H9 (cell line): ENCODE measurements at regions not wholly inside any gene's neighbourhood (a gene's known extent, or its start where the extent isn't known, plus 50 kb on each side); places are given as distances from the start of the nearest gene placed in this dataset.

Experiments
- DNase-seq: peaks from one replicate; pipeline ENCODE4 v3.0.0-alpha.2; 2017
- H2AFZ ChIP-seq: one replicate; pipeline ENCODE4 v1.6.1; 2013; ENCODE audit warnings: mild to moderate bottlenecking, low read length, control low read depth, moderate library complexity
- H2AK5ac ChIP-seq: 2 replicates; pipeline ENCODE4 v1.6.1; 2013; ENCODE audit warnings: low read length, control low read depth, mixed read lengths; ENCODE audit not compliant: insufficient read length
- H2BK120ac ChIP-seq: one replicate; pipeline ENCODE4 v1.6.1; 2013; ENCODE audit warnings: low read depth, mild to moderate bottlenecking, low read length, control low read depth, inconsistent platforms; ENCODE audit not compliant: poor library complexity, severe bottlenecking
- H2BK12ac ChIP-seq: 2 replicates; pipeline ENCODE4 v1.6.1; 2013; ENCODE audit warnings: low read length, control low read depth, mixed read lengths, low read depth; ENCODE audit not compliant: insufficient read length
- H2BK15ac ChIP-seq: 2 replicates; pipeline ENCODE4 v1.6.1; 2013; ENCODE audit warnings: low read depth, low read length, control low read depth
- H2BK20ac ChIP-seq: one replicate; pipeline ENCODE4 v1.6.1; 2013; ENCODE audit warnings: low read depth, mild to moderate bottlenecking, low read length, control low read depth, inconsistent platforms; ENCODE audit not compliant: poor library complexity, severe bottlenecking
- H2BK5ac ChIP-seq: 2 replicates; pipeline ENCODE4 v1.6.1; 2013; ENCODE audit warnings: low read length, control low read depth, mixed read lengths; ENCODE audit not compliant: insufficient read length
- H3K14ac ChIP-seq: 2 replicates; pipeline ENCODE4 v1.6.1; 2013; ENCODE audit warnings: low read length, control low read depth; ENCODE audit not compliant: insufficient read depth
- H3K18ac ChIP-seq: 2 replicates; pipeline ENCODE4 v1.6.1; 2013; ENCODE audit warnings: low read depth, mild to moderate bottlenecking, mixed read lengths, low read length, control low read depth; ENCODE audit not compliant: insufficient read length
- H3K23ac ChIP-seq: 2 replicates; pipeline ENCODE4 v1.6.1; 2013; ENCODE audit warnings: low read length, control low read depth, mixed read lengths, low read depth; ENCODE audit not compliant: insufficient read length
- H3K23me2 ChIP-seq: 2 replicates; pipeline ENCODE4 v1.6.1; 2013; ENCODE audit warnings: low read depth, mild to moderate bottlenecking, mixed read lengths, low read length, control low read depth; ENCODE audit not compliant: insufficient read length, poor library complexity, severe bottlenecking
- H3K27ac ChIP-seq: 2 replicates; pipeline ENCODE4 v1.5.1; 2013; ENCODE audit warnings: low read length, control low read depth, mixed read lengths, low read depth; ENCODE audit not compliant: insufficient read length
- H3K27me3 ChIP-seq: 2 replicates; pipeline ENCODE4 v1.6.1; 2013; ENCODE audit warnings: low read length, control low read depth, inconsistent platforms; ENCODE audit not compliant: insufficient read depth
- H3K4ac ChIP-seq: 2 replicates; pipeline ENCODE4 v1.6.1; 2013; ENCODE audit warnings: low read depth, mild to moderate bottlenecking, control low read depth, inconsistent platforms, low read length, moderate library complexity
- H3K4me1 ChIP-seq: 2 replicates; pipeline ENCODE4 v1.6.1; 2013; ENCODE audit warnings: low read length, control low read depth, inconsistent platforms; ENCODE audit not compliant: insufficient read depth
- H3K4me2 ChIP-seq: 2 replicates; pipeline ENCODE4 v1.6.1; 2013; ENCODE audit warnings: low read length, control low read depth, mixed read lengths; ENCODE audit not compliant: insufficient read length, insufficient read depth
- H3K56ac ChIP-seq: 2 replicates; pipeline ENCODE4 v1.6.1; 2013; ENCODE audit warnings: low read depth, mild to moderate bottlenecking, mixed read lengths, low read length, control low read depth; ENCODE audit not compliant: insufficient read length
- H3K79me1 ChIP-seq: 2 replicates; pipeline ENCODE4 v1.6.1; 2013; ENCODE audit warnings: low read depth, mild to moderate bottlenecking, moderate library complexity, low read length, control low read depth, inconsistent platforms; ENCODE audit not compliant: insufficient read depth, poor library complexity, severe bottlenecking
- H3K79me2 ChIP-seq: 2 replicates; pipeline ENCODE4 v1.6.1; 2013; ENCODE audit warnings: low read length, control low read depth, inconsistent platforms; ENCODE audit not compliant: insufficient read depth
- H3K9ac ChIP-seq: 2 replicates; pipeline ENCODE4 v1.6.1; 2013; ENCODE audit warnings: low read length, control low read depth, mixed read lengths; ENCODE audit not compliant: insufficient read length; ENCODE audit errors: extremely low read depth
- H3K9me3 ChIP-seq: one replicate; pipeline ENCODE4 v1.6.1; 2013; ENCODE audit warnings: low read depth, low read length, inconsistent platforms; ENCODE audit not compliant: control insufficient read depth
- H3T11ph ChIP-seq: one replicate; pipeline ENCODE4 v1.6.1; 2013; ENCODE audit warnings: mild to moderate bottlenecking, low read length, control low read depth, inconsistent platforms
- H4K20me1 ChIP-seq: one replicate; pipeline ENCODE4 v1.6.1; 2013; ENCODE audit not compliant: control insufficient read depth, insufficient read length, insufficient read depth
- H4K5ac ChIP-seq: 2 replicates; pipeline ENCODE4 v1.6.1; 2013; ENCODE audit warnings: low read depth, mild to moderate bottlenecking, mixed read lengths, low read length, control low read depth; ENCODE audit not compliant: insufficient read length
- H4K8ac ChIP-seq: replicated peaks from 2 replicates; pipeline ENCODE4 v1.6.1; 2013; ENCODE audit warnings: low read length, control low read depth, mixed read lengths, low read depth; ENCODE audit not compliant: insufficient read length
- H4K91ac ChIP-seq: 2 replicates; pipeline ENCODE4 v1.6.1; 2013; ENCODE audit warnings: low read depth, mild to moderate bottlenecking, moderate library complexity, mixed read lengths, low read length, control low read depth; ENCODE audit not compliant: insufficient read length
- H3K27ac Mint-ChIP-seq, 3 experiments: 2 replicates in 2 of 3; 3 replicates in 1 of 3; pipeline ENCODE4 v1.8.0; 2020 to 2021; ENCODE audit warnings: mixed read lengths in 3 of 3, mild to moderate bottlenecking in 1 of 3, moderate library complexity in 1 of 3
- H3K27me3 Mint-ChIP-seq: 2 replicates; pipeline ENCODE4 v1.8.0; 2021; ENCODE audit warnings: low read depth, mild to moderate bottlenecking, moderate library complexity, mixed read lengths
- H3K36me3 Mint-ChIP-seq, 3 experiments: 2 replicates in 2 of 3; 3 replicates in 1 of 3; pipeline ENCODE4 v1.8.0; 2020 to 2021; ENCODE audit warnings: low read depth in 3 of 3, mixed read lengths in 3 of 3; ENCODE audit not compliant: insufficient read depth in 1 of 3
- H3K4me1 Mint-ChIP-seq, 2 experiments: 2 replicates each; pipeline ENCODE4 v1.8.0; 2020; ENCODE audit warnings: mixed read lengths in 2 of 2
- H3K4me3 Mint-ChIP-seq, 2 experiments: 2 replicates in 1 of 2; 3 replicates in 1 of 2; pipeline ENCODE4 v1.8.0; 2020 to 2021; ENCODE audit warnings: mild to moderate bottlenecking in 2 of 2, mixed read lengths in 2 of 2, moderate library complexity in 1 of 2
- H3K9me3 Mint-ChIP-seq, 2 experiments: 2 replicates in 1 of 2; 3 replicates in 1 of 2; pipeline ENCODE4 v1.8.0; 2020; ENCODE audit warnings: mild to moderate bottlenecking in 2 of 2, mixed read lengths in 2 of 2, moderate library complexity in 1 of 2
- CTCF ChIP-seq: fragments of 200-600 bp; sonication (generic); conservative IDR thresholded peaks from 3 replicates; pipeline ENCODE4 v1.8.0; 2021; ENCODE audit warnings: antibody characterized with exemption, mild to moderate bottlenecking
- WGBS: extraction: QIAGEN DNeasy Blood & Tissue Kit; methylation state at CpG from one replicate; pipeline ENCODE4 v1.1.7; 2013; ENCODE audit warnings: missing lambda C conversion rate, low lambda C conversion rate, mixed read lengths; ENCODE audit not compliant: insufficient read length; ENCODE audit errors: extremely low coverage; 5-methylcytosine and 5-hydroxymethylcytosine counted together

- WGBS = no CpG with 5 or more reads among the region's 17 CpGs
- Histone ChIP-seq H4K91ac (no peak overlapping the region), H3K23ac (no peak overlapping the region), H4K20me1 (no peaks in the 10 kb centered on the region), H3K27ac (no peak overlapping the region), H2BK120ac (no peak overlapping the region), H3K4ac (no peak overlapping the region), H3T11ph (no peak overlapping the region), H3K9ac (no peak overlapping the region), H3K79me1 (no peaks in the 10 kb centered on the region), H2BK12ac (no peak overlapping the region), H3K23me2 (peaks cover 3% of the 10 kb centered on the region), H2AK5ac (no peak overlapping the region), H3K18ac (no peak overlapping the region), H3K4me1 (no peaks in the 10 kb centered on the region), H3K79me2 (no peaks in the 10 kb centered on the region), H4K5ac (no peak overlapping the region), H2BK20ac (no peak overlapping the region), H3K14ac (no peak overlapping the region; the same call in 1 of the 2 replicates), H3K56ac (no peak overlapping the region), H2BK5ac (no peak overlapping the region), H3K4me2 (no peak overlapping the region), H3K9me3 (no peaks in the 10 kb centered on the region), H4K8ac (no peak overlapping the region), H2BK15ac (no peak overlapping the region), H2AFZ (no peak overlapping the region), H3K27me3 (no peaks in the 10 kb centered on the region)
- Mint-ChIP-seq H3K27me3 (peaks cover 2% of the 10 kb centered on the region), H3K36me3 (no peaks in the 10 kb centered on the region), H3K9me3 (no peaks in the 10 kb centered on the region), H3K4me3 (no peak overlapping the region), H3K4me1 (no peaks in the 10 kb centered on the region), H3K27ac (no peak overlapping the region; a peak in 1 of 7 replicates)
- peak; percentile 15 for DNase-seq
- TF ChIP-seq CTCF = no peak
Observed at GRCh38 chr9:126116351-126117157, 210.1 kb upstream of the MVB12B start.
